ENCODE measurements at regions not wholly inside any gene's neighbourhood (a gene's known extent, or its start where the extent isn't known, plus 50 kb on each side); places are given as distances from the start of the nearest gene placed in this dataset.

- TF ChIP-seq POLR2A (IDR thresholded peaks at IDR 0.05; ENCODE audit: low read length): no peak
- TF ChIP-seq GATA1 (IDR thresholded peaks at IDR 0.05; ENCODE audit: low read depth, low read length): no peak
Observed at GRCh38 chr4:18248611-18249010, 227.1 kb upstream of the LCORL start.

Data from erythroblast (primary cell).